H7 (cell line): ENCODE measurements at regions not wholly inside any gene's neighbourhood (a gene's known extent, or its start where the extent isn't known, plus 50 kb on each side); places are given as distances from the start of the nearest gene placed in this dataset.
"Not testable (repeated sequence)": the region's sequence is repeated elsewhere in the genome, so short reads cannot be mapped to it uniquely, and the experiment has no call there.

Source experiments
- DNase-seq: peaks from one replicate; pipeline ENCODE4 v3.0.0; 2012
- H3K27me3 ChIP-seq: 2 replicates; pipeline ENCODE4 v1.6.0; 2011; ENCODE audit warnings: mild to moderate bottlenecking, low read length; ENCODE audit not compliant: control insufficient read depth, insufficient read depth
- H3K36me3 ChIP-seq: replicated peaks from 2 replicates; pipeline ENCODE4 v1.5.1; 2011; ENCODE audit warnings: low read length; ENCODE audit not compliant: control insufficient read depth, insufficient read depth
- H3K4me3 ChIP-seq: 2 replicates; pipeline ENCODE4 v1.5.1; 2011; ENCODE audit warnings: low read depth, mild to moderate bottlenecking, control low read depth, low read length, moderate library complexity; ENCODE audit not compliant: insufficient read depth

DNA sequence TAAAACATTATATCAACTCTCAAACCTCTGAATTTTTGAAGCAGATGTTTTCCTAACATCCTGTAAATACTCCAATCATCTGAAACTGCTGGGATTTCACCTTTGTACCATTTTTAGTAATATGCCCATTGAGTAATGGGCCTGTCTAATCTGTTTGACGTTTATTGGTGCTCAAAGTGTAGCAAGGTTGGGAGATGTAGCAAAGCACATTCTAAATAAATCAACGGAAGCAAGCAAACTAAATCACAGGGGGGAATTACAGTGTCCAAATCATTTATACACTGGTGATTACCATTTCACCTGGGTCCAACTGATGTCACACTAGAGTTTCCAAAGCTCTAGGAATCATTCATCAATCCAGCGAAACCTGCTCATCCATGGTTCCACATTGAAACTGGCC, 518.7 kb upstream of the TBL1XR1 start:
- Histone ChIP-seq H3K4me3 (no peak overlapping the region), H3K27me3 (no peaks in the 10 kb centered on the region), H3K36me3 (no peaks in the 10 kb centered on the region)
- DNase-seq = no peak

DNA sequence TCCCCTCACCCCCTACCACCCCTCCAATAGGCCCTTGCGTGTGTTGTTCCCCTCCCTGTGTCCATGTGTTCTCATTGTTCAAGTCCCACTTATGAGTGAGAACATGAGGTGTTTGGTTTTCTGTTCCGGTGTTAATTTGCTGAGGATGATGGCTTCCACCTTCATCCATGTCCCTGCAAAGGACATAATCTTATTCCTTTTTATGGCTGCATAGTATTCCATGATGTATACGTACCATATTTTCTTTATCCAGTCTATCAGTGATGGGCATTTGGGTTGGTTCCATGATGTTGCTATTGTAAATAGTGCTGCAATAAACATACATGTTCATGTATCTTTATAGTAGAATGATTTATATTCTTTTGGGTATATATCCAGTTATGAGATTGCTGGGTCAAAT, 523.6 kb upstream of the TBL1XR1 start:
- not testable (repeated sequence) for H3K27me3 ChIP-seq, H3K4me3 ChIP-seq, DNase-seq, H3K36me3 ChIP-seq

DNA sequence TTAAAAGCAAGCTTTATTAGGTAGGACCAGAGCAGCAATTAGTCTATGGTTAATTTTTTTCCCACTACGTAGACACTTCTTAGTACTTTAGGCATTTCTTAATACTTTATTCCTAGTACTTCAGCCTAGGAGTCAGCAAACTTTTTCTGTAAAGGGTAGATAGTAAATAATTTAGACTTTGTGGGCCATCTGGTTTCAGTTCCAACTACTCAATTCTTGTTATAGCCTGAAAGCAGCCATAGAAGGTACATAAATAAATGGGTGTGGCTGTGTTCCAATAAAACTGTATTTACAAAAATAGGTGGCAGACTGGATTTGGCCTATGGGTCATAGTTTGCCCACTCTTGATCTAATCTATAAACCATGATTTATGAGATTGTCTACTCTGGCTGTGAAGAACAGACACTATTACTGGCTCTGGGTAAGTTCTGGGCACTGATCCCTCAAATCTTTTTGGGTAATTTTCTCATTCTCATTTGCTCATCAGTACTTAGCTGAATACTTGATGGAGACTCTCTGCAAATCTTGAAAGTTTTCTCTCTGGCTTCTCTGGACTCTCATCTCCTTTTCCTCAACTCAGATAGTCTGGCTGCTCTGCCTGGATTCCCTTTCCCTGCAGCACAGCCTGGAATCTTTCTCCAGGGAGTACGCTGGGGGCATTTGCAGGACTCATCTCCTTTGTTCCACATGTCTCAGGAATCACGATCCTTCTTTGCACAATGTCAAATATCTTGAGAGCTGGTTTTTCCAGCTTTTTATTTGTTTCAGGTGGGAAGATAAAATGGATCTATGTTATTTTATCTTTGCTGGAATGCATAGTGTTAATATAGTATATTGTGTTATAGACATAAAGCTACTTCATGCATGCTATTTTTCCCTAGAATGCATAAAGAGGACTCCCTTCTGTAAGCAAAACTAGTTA, 524.8 kb upstream of the TBL1XR1 start:
- no peak for DNase-seq
- Histone ChIP-seq H3K4me3 (no peak overlapping the region), H3K27me3 (no peaks in the 10 kb centered on the region), H3K36me3 (no peaks in the 10 kb centered on the region)

GRCh38 chr3:177724020-177724638, 526.8 kb upstream of the TBL1XR1 start:
- Histone ChIP-seq H3K27me3 (no peaks in the 10 kb centered on the region), H3K36me3 (no peaks in the 10 kb centered on the region), H3K4me3 (no peak overlapping the region)
- DNase-seq = no peak

GRCh38 chr3:177725165-177725564, 527.9 kb upstream of the TBL1XR1 start:
- H3K4me3 ChIP-seq = no peak overlapping the region
- DNase-seq = no peak
- H3K36me3 ChIP-seq = no peaks in the 10 kb centered on the region
- no peaks in the 10 kb centered on the region for H3K27me3 ChIP-seq

- Histone ChIP-seq H3K4me3 (no peak overlapping the region), H3K27me3 (no peaks in the 10 kb centered on the region), H3K36me3 (no peaks in the 10 kb centered on the region)
- no peak for DNase-seq
These were observed 529.5 kb upstream of the TBL1XR1 start for GRCh38 chr3:177726807-177727206.

DNA sequence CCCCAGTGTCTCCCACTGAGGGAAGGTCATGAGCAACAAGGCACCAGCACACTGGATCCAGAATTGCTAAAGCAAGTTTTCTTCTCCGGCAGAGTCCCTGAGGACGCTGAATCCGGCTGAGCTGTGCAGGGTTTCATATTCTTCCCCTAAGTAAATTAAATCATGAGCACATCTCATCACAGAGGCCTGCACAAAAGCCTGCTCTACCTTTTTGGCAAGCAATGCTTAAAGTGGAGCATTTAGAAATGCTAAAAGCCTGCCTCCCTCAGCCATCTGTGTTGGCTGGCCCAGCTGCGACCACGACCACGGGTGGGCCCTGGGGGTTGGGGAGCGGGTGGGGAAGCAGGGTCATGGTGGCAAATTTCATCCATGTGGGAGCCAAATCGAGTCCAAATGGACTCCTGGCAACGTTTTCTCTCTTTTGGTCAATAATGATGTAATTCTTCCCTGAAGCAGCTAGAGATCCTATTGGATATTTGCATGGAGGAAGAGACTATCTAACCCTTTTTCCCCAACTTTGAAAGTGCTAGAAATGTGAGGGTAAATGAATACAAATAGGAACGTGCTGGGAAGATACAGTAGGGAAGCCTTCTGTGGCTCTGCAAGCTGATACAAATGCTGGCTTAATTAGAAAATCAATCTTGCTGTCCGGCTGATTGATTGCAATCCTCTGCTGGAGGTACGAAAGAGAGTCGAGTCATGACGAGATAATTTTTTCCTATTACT, 532.8 kb upstream of the TBL1XR1 start:
- H3K27me3 ChIP-seq = no peaks in the 10 kb centered on the region
- no peaks in the 10 kb centered on the region for H3K36me3 ChIP-seq
- no peak for DNase-seq
- no peak overlapping the region for H3K4me3 ChIP-seq

DNA sequence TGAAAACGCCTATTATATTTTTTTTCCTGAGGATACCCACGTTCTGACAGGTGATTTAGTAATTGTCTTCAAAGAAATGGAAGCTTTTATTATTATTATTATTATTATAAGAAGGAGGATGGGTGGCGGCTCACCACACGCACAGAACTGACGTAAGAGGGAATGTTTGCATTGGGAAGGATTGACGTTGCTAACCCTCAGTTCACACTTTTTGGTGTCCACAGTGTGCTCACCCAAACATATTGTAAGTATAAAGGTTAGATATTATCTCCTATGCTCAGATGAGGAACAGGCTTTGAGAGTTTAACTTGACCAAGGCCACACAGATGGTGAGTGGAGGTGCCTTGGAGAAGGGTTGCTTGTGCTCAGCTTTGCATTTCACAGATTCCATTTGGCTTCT, 533.5 kb upstream of the TBL1XR1 start:
- no peaks in the 10 kb centered on the region for H3K36me3 ChIP-seq
- H3K27me3 ChIP-seq = no peaks in the 10 kb centered on the region
- no peak overlapping the region for H3K4me3 ChIP-seq
- no peak for DNase-seq

GRCh38 chr3:177731644-177732268, 534.5 kb upstream of the TBL1XR1 start:
- Histone ChIP-seq H3K4me3 (no peak overlapping the region), H3K27me3 (no peaks in the 10 kb centered on the region), H3K36me3 (no peaks in the 10 kb centered on the region)
- no peak for DNase-seq

DNA sequence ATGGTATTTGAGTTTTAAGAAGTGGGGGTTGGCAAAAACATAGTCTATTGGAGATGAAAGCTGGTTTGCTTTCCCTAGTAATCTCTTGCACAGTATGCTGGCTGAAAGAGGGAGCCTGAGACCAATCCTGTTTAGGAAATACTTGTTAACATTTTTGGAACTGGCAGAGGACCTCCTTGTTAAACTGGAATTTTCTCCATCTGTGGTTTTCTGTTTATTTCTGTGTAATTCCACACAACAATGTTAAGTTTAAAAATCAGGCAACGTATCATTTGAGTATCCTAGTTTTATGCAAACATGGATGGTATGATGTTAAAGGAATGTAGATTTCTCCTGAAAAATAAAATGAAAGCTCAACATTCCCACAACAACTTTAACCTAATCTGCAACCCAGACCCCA, 536.0 kb upstream of the TBL1XR1 start:
- Histone ChIP-seq H3K27me3 (no peaks in the 10 kb centered on the region), H3K36me3 (no peaks in the 10 kb centered on the region)
- DNase-seq = no peak

DNA sequence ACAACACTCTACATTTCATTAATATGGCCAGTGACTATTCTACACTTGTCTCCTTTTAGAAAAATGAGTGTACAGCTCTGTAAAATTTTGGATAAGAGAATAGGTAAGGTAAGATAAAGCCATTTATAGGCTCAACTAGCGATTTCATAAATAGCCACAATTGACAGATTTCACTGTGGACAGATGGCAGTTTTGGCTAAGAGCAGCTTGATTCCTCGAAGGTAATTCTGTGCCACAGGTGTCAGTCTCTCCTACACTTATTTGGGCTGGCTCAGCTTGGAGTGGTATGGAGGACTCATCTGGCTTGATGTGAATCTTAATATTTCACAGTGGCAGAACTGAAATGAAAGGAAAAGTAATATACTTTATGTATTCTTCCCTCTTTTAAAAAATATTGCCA, 536.7 kb upstream of the TBL1XR1 start:
- Histone ChIP-seq H3K4me3 (no peak overlapping the region), H3K27me3 (no peaks in the 10 kb centered on the region), H3K36me3 (no peaks in the 10 kb centered on the region)
- no peak for DNase-seq

More for the DNA sequence above, 536.0 kb upstream of the TBL1XR1 start:
- no peak overlapping the region for H3K4me3 ChIP-seq

GRCh38 chr3:177735431-177735830, 538.1 kb upstream of the TBL1XR1 start:
- H3K36me3 ChIP-seq = no peaks in the 10 kb centered on the region
- no peak overlapping the region for H3K4me3 ChIP-seq
- no peaks in the 10 kb centered on the region for H3K27me3 ChIP-seq
- DNase-seq = no peak

- no peaks in the 10 kb centered on the region for H3K36me3 ChIP-seq
- H3K4me3 ChIP-seq = no peak overlapping the region
- no peaks in the 10 kb centered on the region for H3K27me3 ChIP-seq
- DNase-seq = no peak
These were observed 542.2 kb upstream of the TBL1XR1 start for GRCh38 chr3:177739461-177739860.

- no peaks in the 10 kb centered on the region for H3K36me3 ChIP-seq
- no peak for DNase-seq
- H3K27me3 ChIP-seq = no peaks in the 10 kb centered on the region
- no peak overlapping the region for H3K4me3 ChIP-seq
These were observed 543.0 kb upstream of the TBL1XR1 start for GRCh38 chr3:177740254-177740653.
